RWPE1 (cell line): ENCODE measurements at regions not wholly inside any gene's neighbourhood (a gene's known extent, or its start where the extent isn't known, plus 50 kb on each side); places are given as distances from the start of the nearest gene placed in this dataset.

Experiments
- CTCF ChIA-PET: fragments of 350-600 bp; sonication (Branson Sonifier 250); formaldehyde crosslinking; extraction: SDS; loops from one replicate; lab custom pipeline; 2021; lab: Yijun Ruan, JAX
- POLR2A ChIA-PET: fragments of 400-600 bp; formaldehyde crosslinking; extraction: SDS; loops from one replicate; lab custom pipeline; 2020; ENCODE audit warnings: antibody characterized with exemption; ENCODE audit not compliant: low non-redundant PET; lab: Yijun Ruan, JAX
- DNase-seq: peaks from one replicate; pipeline ENCODE4 v3.0.0; 2012; ENCODE audit warnings: low spot score
- H3K27ac ChIP-seq: fragments of 450-650 bp; 2 replicates; pipeline ENCODE4 v1.5.1; 2017
- TF ChIP-seq, protein P1 (sequence below): fragments of 450-650 bp; conservative IDR thresholded peaks from 2 replicates; pipeline ENCODE4 v1.5.1; 2017; ENCODE audit warnings: low read depth, mild to moderate bottlenecking

DNA sequence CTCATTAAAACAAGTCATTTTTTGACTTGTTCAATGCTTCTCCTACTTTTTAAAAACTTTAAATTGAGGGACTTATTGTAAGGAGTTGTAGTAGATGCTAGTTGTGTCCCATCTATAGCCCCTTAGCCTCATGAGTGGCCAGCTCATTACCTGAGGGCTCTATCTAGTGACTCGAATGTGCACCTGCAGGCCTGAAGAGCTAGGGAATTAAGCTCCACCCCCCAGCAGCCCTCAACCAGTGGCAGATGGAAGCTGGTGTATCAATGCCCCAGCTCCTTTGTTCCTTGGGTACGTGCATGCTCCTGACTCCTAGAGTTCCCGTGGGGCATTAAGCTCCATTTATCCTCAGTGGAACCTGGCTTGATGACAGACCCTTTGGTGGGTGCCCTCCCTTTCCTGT, 146.7 kb upstream of the FAM9B start:
- POLR2A ChIA-PET: no interaction called here
- DNase-seq: no peak
- CTCF ChIA-PET: no interaction called here
- no peak overlapping the region for H3K27ac ChIP-seq
- TF ChIP-seq, protein P1, sequence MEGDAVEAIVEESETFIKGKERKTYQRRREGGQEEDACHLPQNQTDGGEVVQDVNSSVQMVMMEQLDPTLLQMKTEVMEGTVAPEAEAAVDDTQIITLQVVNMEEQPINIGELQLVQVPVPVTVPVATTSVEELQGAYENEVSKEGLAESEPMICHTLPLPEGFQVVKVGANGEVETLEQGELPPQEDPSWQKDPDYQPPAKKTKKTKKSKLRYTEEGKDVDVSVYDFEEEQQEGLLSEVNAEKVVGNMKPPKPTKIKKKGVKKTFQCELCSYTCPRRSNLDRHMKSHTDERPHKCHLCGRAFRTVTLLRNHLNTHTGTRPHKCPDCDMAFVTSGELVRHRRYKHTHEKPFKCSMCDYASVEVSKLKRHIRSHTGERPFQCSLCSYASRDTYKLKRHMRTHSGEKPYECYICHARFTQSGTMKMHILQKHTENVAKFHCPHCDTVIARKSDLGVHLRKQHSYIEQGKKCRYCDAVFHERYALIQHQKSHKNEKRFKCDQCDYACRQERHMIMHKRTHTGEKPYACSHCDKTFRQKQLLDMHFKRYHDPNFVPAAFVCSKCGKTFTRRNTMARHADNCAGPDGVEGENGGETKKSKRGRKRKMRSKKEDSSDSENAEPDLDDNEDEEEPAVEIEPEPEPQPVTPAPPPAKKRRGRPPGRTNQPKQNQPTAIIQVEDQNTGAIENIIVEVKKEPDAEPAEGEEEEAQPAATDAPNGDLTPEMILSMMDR: no peak

DNA sequence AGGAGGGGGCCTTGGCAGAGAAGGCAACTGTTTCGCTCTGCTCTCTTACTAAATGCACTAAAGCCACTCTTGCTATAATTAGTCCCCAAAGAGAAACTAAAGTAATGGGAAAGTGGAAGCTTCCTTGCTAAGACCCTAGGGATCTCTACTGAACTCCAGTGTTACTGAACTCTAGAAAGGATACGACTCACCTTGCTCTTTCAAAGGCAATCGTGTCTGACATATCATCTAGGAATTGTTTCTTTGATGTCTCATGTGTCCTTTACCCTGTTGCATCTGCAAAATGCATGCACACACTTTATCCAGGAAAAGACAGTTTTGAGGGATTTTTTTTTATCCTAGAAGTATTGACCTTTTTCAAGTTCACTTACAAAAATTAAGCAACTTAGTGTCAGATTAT, 148.1 kb upstream of the FAM9B start:
- no peak overlapping the region for H3K27ac ChIP-seq
- ChIA-PET CTCF (no interaction called here), POLR2A (no interaction called here)
- TF ChIP-seq, protein P1: no peak
- DNase-seq: no peak

DNA sequence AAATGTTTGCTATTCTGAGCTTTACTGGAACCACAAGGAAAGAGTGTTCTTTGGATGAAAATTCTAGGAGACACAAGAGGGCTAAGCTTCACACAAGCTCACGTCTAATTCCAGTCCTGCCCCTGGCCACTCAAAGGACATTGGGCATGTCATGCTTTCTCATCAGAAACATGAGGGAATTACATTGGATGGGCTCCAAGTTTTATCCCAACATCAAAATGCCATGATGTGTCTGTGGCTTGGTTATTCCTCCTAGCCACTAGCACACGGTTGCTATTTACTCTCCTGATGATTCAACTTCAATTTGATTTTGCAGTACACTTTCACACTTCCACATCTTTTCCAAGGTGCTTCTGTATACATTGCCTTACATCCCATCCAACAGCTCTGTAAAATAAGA, 149.6 kb upstream of the FAM9B start:
- CTCF ChIA-PET: no interaction called here
- TF ChIP-seq, protein P1: no peak
- no peak overlapping the region for H3K27ac ChIP-seq
- DNase-seq: no peak
- POLR2A ChIA-PET: no interaction called here

DNA sequence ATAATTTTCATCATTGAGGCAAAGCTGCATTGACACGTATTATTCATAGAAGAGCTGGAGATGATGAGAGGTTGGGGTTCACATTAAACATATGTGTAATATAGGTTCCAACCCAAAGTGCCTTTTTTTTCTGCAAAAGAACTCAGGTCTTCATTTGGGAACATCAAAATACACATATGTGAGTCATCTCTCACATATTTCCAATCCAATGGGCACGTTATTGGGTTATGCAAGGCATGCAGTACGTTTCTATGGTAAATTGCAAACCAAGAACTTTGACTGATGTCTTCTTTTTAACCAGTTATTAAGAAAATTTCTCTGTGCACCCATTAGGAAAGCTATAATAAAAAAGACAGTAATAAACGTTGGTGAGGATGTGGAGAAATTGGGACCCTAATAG, 150.3 kb upstream of the FAM9B start:
- DNase-seq: no peak
- POLR2A ChIA-PET: no interaction called here
- TF ChIP-seq, protein P1: no peak
- CTCF ChIA-PET: no interaction called here
- H3K27ac ChIP-seq: no peak overlapping the region

DNA sequence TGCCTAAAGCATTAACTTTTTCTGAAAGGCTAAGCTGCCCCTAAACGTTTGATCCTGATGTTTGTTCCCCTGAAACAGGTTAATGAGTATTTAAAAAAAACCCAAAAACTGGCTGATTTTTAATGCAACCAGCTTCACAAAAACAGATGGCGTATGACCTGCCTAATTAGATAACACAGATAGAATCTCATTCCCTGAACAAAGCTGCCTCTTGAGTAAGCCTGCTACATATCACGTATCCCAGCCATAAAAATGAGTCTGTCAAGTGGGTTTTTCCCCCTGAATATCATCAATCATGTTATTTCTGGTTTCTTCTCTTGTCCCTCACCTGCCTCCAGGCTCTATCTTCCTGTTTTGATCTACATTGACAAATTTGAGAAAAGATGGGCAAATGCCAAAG, 154.2 kb upstream of the FAM9B start:
- DNase-seq: no peak
- POLR2A ChIA-PET: no interaction called here
- no peak overlapping the region for H3K27ac ChIP-seq
- TF ChIP-seq, protein P1: no peak
- CTCF ChIA-PET: no interaction called here

DNA sequence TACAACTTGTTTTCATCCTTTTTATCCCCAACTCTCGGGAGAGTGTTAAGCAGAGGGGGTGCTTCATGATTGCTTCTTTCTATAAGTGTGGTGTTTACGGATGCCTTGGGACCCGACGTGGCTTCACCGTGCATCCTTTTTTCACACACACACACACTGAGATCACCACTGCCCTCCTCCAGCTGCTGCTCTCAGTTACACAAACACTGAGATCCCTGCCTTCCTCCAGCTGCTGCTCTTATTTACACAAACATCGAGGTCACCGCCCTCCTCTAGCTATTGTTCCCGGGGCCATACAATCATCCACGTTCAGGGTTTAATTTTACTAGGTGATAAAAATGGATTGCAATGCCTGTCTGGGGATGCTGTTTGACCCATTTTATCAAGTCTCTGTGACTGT, 155.4 kb upstream of the FAM9B start:
- CTCF ChIA-PET: no interaction called here
- POLR2A ChIA-PET: interaction anchor here (0.6 kb wide), 1 partner anchor 80 kb away, joined by 3 read pairs; no protein-coding TSS in a partner anchor
- H3K27ac ChIP-seq: no peak overlapping the region
- TF ChIP-seq, protein P1: no peak
- DNase-seq: no peak

DNA sequence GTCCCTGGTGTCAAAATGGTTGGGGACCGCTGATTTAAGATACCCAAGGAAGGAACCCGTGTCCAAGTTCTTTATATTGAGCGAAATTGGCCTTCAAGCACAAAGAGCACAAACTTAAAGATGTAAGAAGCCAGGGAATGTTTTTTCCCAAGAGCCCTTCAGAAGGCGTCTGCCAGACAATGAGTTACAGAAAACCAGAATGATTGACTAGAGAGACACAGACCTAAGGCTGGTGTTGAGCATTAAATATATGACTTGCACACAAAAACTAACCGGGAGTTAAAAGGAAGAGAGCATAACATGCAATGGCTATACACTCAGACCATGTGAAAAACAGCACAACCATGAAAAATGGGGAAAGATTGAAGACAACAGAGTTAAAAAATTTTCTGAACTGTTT, 157.5 kb upstream of the FAM9B start:
- TF ChIP-seq, protein P1: no peak
- H3K27ac ChIP-seq: no peak overlapping the region
- POLR2A ChIA-PET: no interaction called here
- DNase-seq: no peak
- CTCF ChIA-PET: no interaction called here
